ENCODE measurements at regions not wholly inside any gene's neighbourhood (a gene's known extent, or its start where the extent isn't known, plus 50 kb on each side); places are given as distances from the start of the nearest gene placed in this dataset.

DNA sequence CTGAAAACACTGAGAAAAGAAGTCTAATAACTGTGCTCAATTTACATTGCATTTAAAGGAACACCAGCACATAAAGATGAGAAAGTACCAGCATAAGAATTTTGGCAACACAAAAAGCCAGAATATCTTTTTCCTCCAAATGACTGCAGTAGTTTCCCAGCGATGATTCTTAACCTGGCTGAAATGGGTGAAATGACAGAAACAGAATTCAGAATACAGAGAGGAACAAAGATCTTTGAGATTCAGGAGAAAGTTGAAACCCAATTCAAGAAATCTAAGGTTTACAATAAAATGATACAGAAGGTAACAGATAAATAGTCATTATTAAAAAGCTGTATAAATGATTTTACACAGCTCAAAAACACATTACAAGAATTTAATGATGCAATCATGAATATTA is 197.0 kb upstream of the EYS start:
- TF ChIP-seq CTCF (conservative IDR thresholded peaks at IDR 0.05) = no peak
- no peak for TF ChIP-seq EZH2 (IDR thresholded peaks at IDR 0.05; ENCODE audit: low read depth)

All from PC-9 (cell line).